ENCODE measurements at regions not wholly inside any gene's neighbourhood (a gene's known extent, or its start where the extent isn't known, plus 50 kb on each side); places are given as distances from the start of the nearest gene placed in this dataset.

- H4K91ac ChIP-seq (ENCODE audit: insufficient read depth, low read depth, low read length), result no peak overlapping the region
- no peak overlapping the region for H4K5ac ChIP-seq (ENCODE audit: low read depth, low read length)
- no peak overlapping the region for H3K9ac ChIP-seq (ENCODE audit: low read depth, low read length)
- dilution Hi-C loops (cut with HindIII; ENCODE audit: low sequenced_read_pairs, unreplicated experiment) (no loop called here), in situ Hi-C loops (cut with MboI; ENCODE audit: low sequenced_read_pairs) (no loop called here), intact Hi-C loops (cut with micrococcal nuclease) (no loop called here)
- H3K4me3 ChIP-seq (ENCODE audit: insufficient read depth, low read depth, low read length), result no peak overlapping the region
- no peak overlapping the region for H2BK120ac ChIP-seq (ENCODE audit: low read depth, low read length)
- H3K79me1 ChIP-seq (ENCODE audit: low read depth in 1 of 2, low read length in 2 of 2), result no peaks in the 10 kb centered on the region
- no peak overlapping the region for H3K14ac ChIP-seq (replicated peaks; ENCODE audit: low read depth, low read length)
- H2AK5ac ChIP-seq (ENCODE audit: low read depth, low read length), result no peak overlapping the region
- H3K9me3 ChIP-seq (ENCODE audit: control insufficient read depth, insufficient read depth, low read length), result peaks cover 2% of the 10 kb centered on the region; the same call in 1 of the 2 replicates
- no peak for DNase-seq
- H2AFZ ChIP-seq (replicated peaks; ENCODE audit: low read length, poor library complexity), result no peak overlapping the region
- H3K4me1 ChIP-seq (ENCODE audit: control insufficient read depth, insufficient read depth, low read length), result no peaks in the 10 kb centered on the region
- H3K4ac ChIP-seq (ENCODE audit: low read depth, low read length), result no peak overlapping the region
- H3K56ac ChIP-seq (ENCODE audit: extremely low read depth, insufficient read depth, low read length), result no peak overlapping the region
- no peak for TF ChIP-seq FOS (IDR thresholded peaks at IDR 0.05; ENCODE audit: low read depth, low read length)
- no peak for TF ChIP-seq RAD21 (IDR thresholded peaks at IDR 0.05; ENCODE audit: low read length)
- TF ChIP-seq POLR2A (IDR thresholded peaks at IDR 0.05; ENCODE audit: low read depth, low read length), result no peak
- TF ChIP-seq MAZ (IDR thresholded peaks at IDR 0.05; ENCODE audit: borderline replicate concordance, low read depth, low read length), result no peak
- TF ChIP-seq NFE2L2 (IDR thresholded peaks at IDR 0.05; ENCODE audit: low read depth, low read length), result no peak
- TF ChIP-seq RFX5 (IDR thresholded peaks at IDR 0.05; ENCODE audit: low read depth, low read length), result no peak
- no peak for TF ChIP-seq CHD1 (IDR thresholded peaks at IDR 0.05; ENCODE audit: low read depth, low read length)
- TF ChIP-seq, protein P1, sequence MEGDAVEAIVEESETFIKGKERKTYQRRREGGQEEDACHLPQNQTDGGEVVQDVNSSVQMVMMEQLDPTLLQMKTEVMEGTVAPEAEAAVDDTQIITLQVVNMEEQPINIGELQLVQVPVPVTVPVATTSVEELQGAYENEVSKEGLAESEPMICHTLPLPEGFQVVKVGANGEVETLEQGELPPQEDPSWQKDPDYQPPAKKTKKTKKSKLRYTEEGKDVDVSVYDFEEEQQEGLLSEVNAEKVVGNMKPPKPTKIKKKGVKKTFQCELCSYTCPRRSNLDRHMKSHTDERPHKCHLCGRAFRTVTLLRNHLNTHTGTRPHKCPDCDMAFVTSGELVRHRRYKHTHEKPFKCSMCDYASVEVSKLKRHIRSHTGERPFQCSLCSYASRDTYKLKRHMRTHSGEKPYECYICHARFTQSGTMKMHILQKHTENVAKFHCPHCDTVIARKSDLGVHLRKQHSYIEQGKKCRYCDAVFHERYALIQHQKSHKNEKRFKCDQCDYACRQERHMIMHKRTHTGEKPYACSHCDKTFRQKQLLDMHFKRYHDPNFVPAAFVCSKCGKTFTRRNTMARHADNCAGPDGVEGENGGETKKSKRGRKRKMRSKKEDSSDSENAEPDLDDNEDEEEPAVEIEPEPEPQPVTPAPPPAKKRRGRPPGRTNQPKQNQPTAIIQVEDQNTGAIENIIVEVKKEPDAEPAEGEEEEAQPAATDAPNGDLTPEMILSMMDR (conservative IDR thresholded peaks at IDR 0.05; ENCODE audit: low read depth, low read length), result no peak
- no peak for TF ChIP-seq BHLHE40 (IDR thresholded peaks at IDR 0.05; ENCODE audit: low read depth, low read length)
- no peak for TF ChIP-seq CEBPB (IDR thresholded peaks at IDR 0.05; ENCODE audit: low read depth, low read length)
- no peak for TF ChIP-seq RCOR1 (IDR thresholded peaks at IDR 0.05; ENCODE audit: insufficient replicate concordance, low read length)
- no peak for TF ChIP-seq MXI1 (IDR thresholded peaks at IDR 0.05; ENCODE audit: borderline replicate concordance, low read depth, low read length)
- no peak for TF ChIP-seq MAFK (IDR thresholded peaks at IDR 0.05; ENCODE audit: low read depth, low read length)
- TF ChIP-seq, protein P2, sequence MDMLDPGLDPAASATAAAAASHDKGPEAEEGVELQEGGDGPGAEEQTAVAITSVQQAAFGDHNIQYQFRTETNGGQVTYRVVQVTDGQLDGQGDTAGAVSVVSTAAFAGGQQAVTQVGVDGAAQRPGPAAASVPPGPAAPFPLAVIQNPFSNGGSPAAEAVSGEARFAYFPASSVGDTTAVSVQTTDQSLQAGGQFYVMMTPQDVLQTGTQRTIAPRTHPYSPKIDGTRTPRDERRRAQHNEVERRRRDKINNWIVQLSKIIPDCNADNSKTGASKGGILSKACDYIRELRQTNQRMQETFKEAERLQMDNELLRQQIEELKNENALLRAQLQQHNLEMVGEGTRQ (IDR thresholded peaks at IDR 0.05; ENCODE audit: low read depth, low read length), result no peak
- TF ChIP-seq ELK1 (IDR thresholded peaks at IDR 0.05; ENCODE audit: borderline replicate concordance, low read depth, low read length), result no peak
- TF ChIP-seq SMC3 (IDR thresholded peaks at IDR 0.05; ENCODE audit: low read depth, low read length), result no peak
- H3K4me2 ChIP-seq (ENCODE audit: low read depth, low read length), result no peak overlapping the region
- H3K9me1 ChIP-seq (ENCODE audit: insufficient read depth, low read length), result no peaks in the 10 kb centered on the region
- no peak overlapping the region for H4K8ac ChIP-seq (ENCODE audit: low read depth in 2 of 2, low read length in 2 of 2)
- no peaks in the 10 kb centered on the region for H4K20me1 ChIP-seq (ENCODE audit: insufficient read depth, low read length)
- no peak overlapping the region for H2BK20ac ChIP-seq (ENCODE audit: low read depth, low read length)
- CTCF ChIA-PET, result no interaction called here
- BruUV-seq (replicated peaks), result no TSS peak
- H2AK9ac ChIP-seq (replicated peaks; ENCODE audit: low read depth, low read length, poor library complexity), result no peak overlapping the region
- WGBS, 2 experiments (ENCODE audit: extremely low coverage in 2 of 2, insufficient read length in 1 of 2), result no CpG with 5 or more reads among the region's 3 CpGs
- no peak overlapping the region for H3K27ac ChIP-seq (ENCODE audit: insufficient read depth, low read length)
- no peak overlapping the region for H3K18ac ChIP-seq (ENCODE audit: low read depth, low read length)
- no peak for ATAC-seq (ENCODE audit: low read depth)
- POLR2A ChIA-PET (ENCODE audit: unreplicated experiment), result no interaction called here
- no peaks in the 10 kb centered on the region for H3K36me3 ChIP-seq (ENCODE audit: control insufficient read depth, insufficient read depth, low read length)
- H2BK5ac ChIP-seq (ENCODE audit: low read depth, low read length, poor library complexity, severe bottlenecking), result no peak overlapping the region
- H3K23ac ChIP-seq (ENCODE audit: low read depth, low read length), result no peak overlapping the region
- H3K27me3 ChIP-seq (ENCODE audit: control insufficient read depth, insufficient read depth, low read length), result no peaks in the 10 kb centered on the region
- H2BK15ac ChIP-seq (ENCODE audit: low read depth, low read length), result no peak overlapping the region
Measured at GRCh38 chr6:153437193-153437592, 306.1 kb upstream of the RGS17 start.
